Parathyroid adenoma (tissue), 2 donors: ENCODE measurements at regions not wholly inside any gene's neighbourhood (a gene's known extent, or its start where the extent isn't known, plus 50 kb on each side); places are given as distances from the start of the nearest gene placed in this dataset.
"Not testable (repeated sequence)": the region's sequence is repeated elsewhere in the genome, so short reads cannot be mapped to it uniquely, and the experiment has no call there.

Experiments
- H2AFZ ChIP-seq: fragments of 300-600 bp; sonication (generic); one replicate; pipeline ENCODE4 v1.7.0; 2017; ENCODE audit warnings: antibody characterized with exemption, mild to moderate bottlenecking
- H3K27ac ChIP-seq: fragments of 300-600 bp; sonication (generic); one replicate; pipeline ENCODE4 v1.7.0; 2017
- H3K27me3 ChIP-seq: fragments of 300-600 bp; sonication (generic); one replicate; pipeline ENCODE4 v1.7.0; 2017; ENCODE audit warnings: low read length; ENCODE audit not compliant: control insufficient read depth, insufficient read depth
- H3K36me3 ChIP-seq: fragments of 300-600 bp; sonication (generic); one replicate; pipeline ENCODE4 v1.7.0; 2017; ENCODE audit warnings: low read length; ENCODE audit not compliant: control insufficient read depth, insufficient read depth
- H3K4me1 ChIP-seq: fragments of 300-600 bp; sonication (generic); one replicate; pipeline ENCODE4 v1.7.0; 2017; ENCODE audit warnings: control low read depth
- H3K4me2 ChIP-seq: fragments of 300-600 bp; sonication (generic); one replicate; pipeline ENCODE4 v1.7.0; 2017; ENCODE audit warnings: low read length
- H3K4me3 ChIP-seq: fragments of 300-600 bp; sonication (generic); one replicate; pipeline ENCODE4 v1.7.0; 2017; ENCODE audit warnings: low read depth, low read length
- H3K79me2 ChIP-seq: fragments of 300-600 bp; sonication (generic); one replicate; pipeline ENCODE4 v1.7.0; 2017; ENCODE audit warnings: control low read depth
- H3K9ac ChIP-seq: fragments of 300-600 bp; sonication (generic); one replicate; pipeline ENCODE4 v1.7.0; 2017; ENCODE audit warnings: mild to moderate bottlenecking
- H3K9me3 ChIP-seq: fragments of 300-600 bp; sonication (generic); one replicate; pipeline ENCODE4 v1.7.0; 2017; ENCODE audit warnings: low read length; ENCODE audit not compliant: control insufficient read depth
- CTCF ChIP-seq: fragments of 300-600 bp; sonication (generic); IDR thresholded peaks from one replicate; pipeline ENCODE4 v1.7.0; 2017; ENCODE audit warnings: antibody characterized with exemption, mild to moderate bottlenecking
- donor health status: primary hyperparathyroidism.

GRCh38 chr10:130354573-130354954, 218.4 kb downstream of the GLRX3 start:
- no peak overlapping the region for H3K4me2 ChIP-seq
- no peaks in the 10 kb centered on the region for H3K79me2 ChIP-seq
- no peaks in the 10 kb centered on the region for H3K9me3 ChIP-seq
- no peak overlapping the region for H2AFZ ChIP-seq
- no peaks in the 10 kb centered on the region for H3K36me3 ChIP-seq
- no peak for TF ChIP-seq CTCF
- H3K27ac ChIP-seq: no peak overlapping the region
- H3K27me3 ChIP-seq: no peaks in the 10 kb centered on the region
- H3K4me1 ChIP-seq: no peaks in the 10 kb centered on the region
- H3K4me3 ChIP-seq: no peak overlapping the region
- H3K9ac ChIP-seq: no peak overlapping the region

GRCh38 chr10:130354976-130355795, 219.0 kb downstream of the GLRX3 start:
- no peaks in the 10 kb centered on the region for H3K79me2 ChIP-seq
- TF ChIP-seq CTCF: no peak
- no peaks in the 10 kb centered on the region for H3K4me1 ChIP-seq
- H3K4me2 ChIP-seq: no peak overlapping the region
- H3K27ac ChIP-seq: no peak overlapping the region
- no peaks in the 10 kb centered on the region for H3K36me3 ChIP-seq
- H3K9me3 ChIP-seq: no peaks in the 10 kb centered on the region
- no peak overlapping the region for H3K9ac ChIP-seq
- no peak overlapping the region for H2AFZ ChIP-seq
- H3K27me3 ChIP-seq: no peaks in the 10 kb centered on the region
- no peak overlapping the region for H3K4me3 ChIP-seq

GRCh38 chr10:130356429-130356828, 220.2 kb downstream of the GLRX3 start:
- H3K4me2 ChIP-seq, H3K27me3 ChIP-seq, H3K4me1 ChIP-seq, H2AFZ ChIP-seq, H3K9me3 ChIP-seq, H3K79me2 ChIP-seq, H3K27ac ChIP-seq, H3K9ac ChIP-seq, H3K36me3 ChIP-seq, H3K4me3 ChIP-seq: not testable (repeated sequence)

DNA sequence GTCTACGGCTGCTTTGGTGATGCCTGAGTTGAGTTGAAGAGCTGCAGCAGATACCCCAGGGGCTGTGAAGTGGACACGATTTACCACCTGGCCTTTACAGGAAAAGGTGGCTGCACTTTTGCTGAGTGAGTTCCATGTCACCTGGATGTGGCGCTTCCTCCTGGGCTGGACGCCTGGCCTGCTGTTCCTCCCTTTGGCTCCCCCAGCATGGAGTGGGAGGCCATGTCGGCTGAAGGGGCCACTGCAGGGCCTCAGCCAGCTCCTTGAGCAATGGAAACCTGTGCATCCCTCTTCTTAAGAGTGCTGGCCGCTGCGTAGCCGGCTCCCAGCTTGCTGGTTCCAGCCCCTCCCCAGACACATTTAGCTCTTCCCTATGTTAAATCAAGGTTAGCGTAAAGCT, 221.0 kb downstream of the GLRX3 start:
- no peaks in the 10 kb centered on the region for H3K9me3 ChIP-seq
- H3K4me2 ChIP-seq: no peak overlapping the region
- no peaks in the 10 kb centered on the region for H3K79me2 ChIP-seq
- H3K4me1 ChIP-seq: no peaks in the 10 kb centered on the region
- no peak overlapping the region for H3K9ac ChIP-seq
- H3K36me3 ChIP-seq: no peaks in the 10 kb centered on the region
- no peak overlapping the region for H3K27ac ChIP-seq
- H2AFZ ChIP-seq: no peak overlapping the region
- no peak overlapping the region for H3K4me3 ChIP-seq
- no peak for TF ChIP-seq CTCF
- H3K27me3 ChIP-seq: no peaks in the 10 kb centered on the region

- Histone ChIP-seq H3K36me3 (no peaks in the 10 kb centered on the region), H3K27ac (no peak overlapping the region), H2AFZ (no peak overlapping the region), H3K4me2 (no peak overlapping the region), H3K9ac (no peak overlapping the region), H3K4me1 (no peaks in the 10 kb centered on the region), H3K27me3 (no peaks in the 10 kb centered on the region), H3K9me3 (no peaks in the 10 kb centered on the region), H3K79me2 (no peaks in the 10 kb centered on the region), H3K4me3 (no peak overlapping the region)
- TF ChIP-seq CTCF: no peak
Observed at GRCh38 chr10:130357951-130358350, 221.8 kb downstream of the GLRX3 start.
